ENCODE measurements at regions not wholly inside any gene's neighbourhood (a gene's known extent, or its start where the extent isn't known, plus 50 kb on each side); places are given as distances from the start of the nearest gene placed in this dataset.
"Not testable (repeated sequence)": the region's sequence is repeated elsewhere in the genome, so short reads cannot be mapped to it uniquely, and the experiment has no call there.

DNA sequence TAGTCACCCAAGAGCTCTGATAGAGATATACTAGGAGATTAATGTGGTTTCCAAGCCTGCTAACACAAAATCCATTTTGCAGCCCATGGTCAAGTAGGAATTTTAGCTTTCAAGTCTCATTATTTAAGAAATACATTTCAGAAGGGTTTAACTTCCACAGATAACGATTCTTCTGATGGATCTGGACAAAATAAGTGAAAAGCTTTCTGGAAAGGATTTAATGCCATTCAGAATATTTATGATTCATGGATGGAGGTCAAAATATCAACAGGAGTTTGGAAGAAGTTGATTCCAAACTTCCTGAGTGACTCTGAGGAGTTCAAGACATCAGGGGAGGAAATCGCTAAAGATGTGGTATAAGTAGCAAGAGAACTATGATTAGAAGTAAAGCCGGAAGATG, 214.6 kb downstream of the ATXN7L3B start:
- ATAC-seq (ENCODE audit: insufficient number of reproducible peaks, low FRiP score, low read depth) (no peak), DNase-seq (ENCODE audit: low spot score) (no peak)
- TF ChIP-seq CTCF (IDR thresholded peaks at IDR 0.05): no peak
- no peak overlapping the region for H3K27ac ChIP-seq
- H3K9me3 ChIP-seq: no peaks in the 10 kb centered on the region
- no peak overlapping the region for H3K4me3 ChIP-seq
- H3K4me1 ChIP-seq (ENCODE audit: control insufficient read depth in 1 of 2, low read depth in 2 of 2): no peaks in the 10 kb centered on the region
- H3K27me3 ChIP-seq (replicated peaks; ENCODE audit: insufficient read depth): no peaks in the 10 kb centered on the region
- no peaks in the 10 kb centered on the region for H3K36me3 ChIP-seq

DNA sequence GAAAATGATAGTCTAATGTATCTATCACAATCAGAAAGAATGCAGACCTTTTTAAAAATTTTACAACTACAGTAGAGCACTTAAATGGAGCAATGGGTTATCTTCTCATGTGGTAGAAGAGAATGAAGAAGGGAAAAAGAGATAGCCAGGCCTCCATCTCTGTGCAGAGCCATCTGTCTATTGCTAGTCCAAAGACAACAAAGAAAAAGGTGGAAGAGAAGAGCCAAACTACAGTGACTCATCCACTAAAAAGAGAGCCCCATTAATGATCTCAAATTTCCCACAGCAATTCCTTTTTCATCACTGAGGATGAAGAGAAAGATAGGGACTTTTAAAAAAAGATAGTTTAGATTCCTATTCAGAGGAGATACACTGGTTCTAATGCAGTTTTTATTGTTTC, 232.9 kb downstream of the ATXN7L3B start:
- Histone ChIP-seq H3K27ac (no peak overlapping the region), H3K27me3 (replicated peaks; ENCODE audit: insufficient read depth) (no peaks in the 10 kb centered on the region), H3K36me3 (no peaks in the 10 kb centered on the region), H3K4me3 (no peak overlapping the region), H3K9me3 (no peaks in the 10 kb centered on the region), H3K4me1 (ENCODE audit: control insufficient read depth in 1 of 2, low read depth in 2 of 2) (no peaks in the 10 kb centered on the region)
- TF ChIP-seq CTCF (IDR thresholded peaks at IDR 0.05): no peak
- DNase-seq (ENCODE audit: low spot score): no peak
- no peak for ATAC-seq (ENCODE audit: insufficient number of reproducible peaks, low FRiP score, low read depth)

- TF ChIP-seq CTCF (IDR thresholded peaks at IDR 0.05): no peak
- no peak for DNase-seq (ENCODE audit: low spot score)
- ATAC-seq (ENCODE audit: insufficient number of reproducible peaks, low FRiP score, low read depth): no peak
- H3K9me3 ChIP-seq: no peaks in the 10 kb centered on the region
- no peaks in the 10 kb centered on the region for H3K4me1 ChIP-seq (ENCODE audit: control insufficient read depth in 1 of 2, low read depth in 2 of 2)
- no peaks in the 10 kb centered on the region for H3K27me3 ChIP-seq (replicated peaks; ENCODE audit: insufficient read depth)
- H3K4me3 ChIP-seq: no peak overlapping the region
- no peak overlapping the region for H3K27ac ChIP-seq
- H3K36me3 ChIP-seq: no peaks in the 10 kb centered on the region
Observed at GRCh38 chr12:74775276-74775675, 237.6 kb downstream of the ATXN7L3B start.

DNA sequence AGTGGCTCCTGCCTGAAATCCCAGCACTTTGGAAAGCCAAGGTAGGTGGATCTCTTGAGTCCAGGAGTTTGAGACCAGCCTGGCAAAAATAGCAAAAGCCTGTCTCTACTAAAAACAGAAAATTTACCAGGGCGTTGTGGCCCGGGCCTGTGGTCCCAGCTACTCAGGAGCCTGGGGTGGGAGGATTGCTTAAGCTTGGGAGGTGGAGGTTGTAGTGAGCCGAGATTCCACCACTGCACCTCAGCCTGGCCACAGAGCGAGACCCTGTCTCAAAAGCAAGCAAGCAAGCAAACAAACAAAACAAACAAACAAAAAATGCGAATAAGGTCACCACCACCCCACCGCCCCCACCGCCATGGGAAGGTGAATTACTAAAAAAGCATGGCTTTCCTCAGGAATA, 238.7 kb downstream of the ATXN7L3B start:
- no peak for TF ChIP-seq CTCF (IDR thresholded peaks at IDR 0.05)
- DNase-seq (ENCODE audit: low spot score) (no peak), ATAC-seq (ENCODE audit: insufficient number of reproducible peaks, low FRiP score, low read depth) (no peak)

GRCh38 chr12:74780182-74780849, 242.7 kb downstream of the ATXN7L3B start:
- DNase-seq (ENCODE audit: low spot score) (no peak), ATAC-seq (ENCODE audit: insufficient number of reproducible peaks, low FRiP score, low read depth) (no peak)
- Histone ChIP-seq H3K4me3 (no peak overlapping the region), H3K27ac (no peak overlapping the region), H3K4me1 (ENCODE audit: control insufficient read depth in 1 of 2, low read depth in 2 of 2) (no peaks in the 10 kb centered on the region), H3K27me3 (replicated peaks; ENCODE audit: insufficient read depth) (no peaks in the 10 kb centered on the region), H3K9me3 (no peaks in the 10 kb centered on the region), H3K36me3 (no peaks in the 10 kb centered on the region)
- TF ChIP-seq CTCF (IDR thresholded peaks at IDR 0.05): no peak

More for the DNA sequence above, 238.7 kb downstream of the ATXN7L3B start:
- no peaks in the 10 kb centered on the region for H3K4me1 ChIP-seq (ENCODE audit: control insufficient read depth in 1 of 2, low read depth in 2 of 2)
- no peak overlapping the region for H3K27ac ChIP-seq
- no peak overlapping the region for H3K4me3 ChIP-seq
- H3K9me3 ChIP-seq: no peaks in the 10 kb centered on the region
- no peaks in the 10 kb centered on the region for H3K27me3 ChIP-seq (replicated peaks; ENCODE audit: insufficient read depth)
- no peaks in the 10 kb centered on the region for H3K36me3 ChIP-seq

DNA sequence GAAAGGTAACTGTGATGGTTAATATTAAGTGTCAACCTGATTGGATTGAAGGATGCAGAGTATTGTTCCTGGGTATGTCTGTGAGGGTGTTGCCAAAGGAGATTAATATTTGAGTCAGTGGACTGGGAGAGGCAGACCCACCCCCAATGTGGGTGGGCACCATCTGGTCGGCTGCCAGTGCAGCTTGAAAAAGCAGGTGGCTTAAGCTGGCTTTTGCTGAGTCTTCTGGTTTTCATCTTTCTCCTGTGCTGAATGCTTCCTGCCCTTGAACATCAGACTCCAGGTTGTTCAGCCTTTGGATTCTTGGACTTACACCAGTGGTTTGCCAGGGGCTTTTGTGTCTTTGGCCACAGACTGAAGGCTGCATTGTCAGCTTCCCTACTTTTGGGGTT, 243.2 kb downstream of the ATXN7L3B start:
- DNase-seq (ENCODE audit: low spot score); H3K4me1 ChIP-seq (ENCODE audit: control insufficient read depth in 1 of 2, low read depth in 2 of 2); H3K36me3 ChIP-seq; ATAC-seq (ENCODE audit: insufficient number of reproducible peaks, low FRiP score, low read depth); H3K4me3 ChIP-seq; H3K9me3 ChIP-seq; H3K27ac ChIP-seq; H3K27me3 ChIP-seq (replicated peaks; ENCODE audit: insufficient read depth): not testable (repeated sequence)
